ENCODE measurements at regions not wholly inside any gene's neighbourhood (a gene's known extent, or its start where the extent isn't known, plus 50 kb on each side); places are given as distances from the start of the nearest gene placed in this dataset.

GRCh38 chr4:19531906-19532848 is 719.5 kb upstream of the SLIT2 start:
- TF ChIP-seq, protein P1, sequence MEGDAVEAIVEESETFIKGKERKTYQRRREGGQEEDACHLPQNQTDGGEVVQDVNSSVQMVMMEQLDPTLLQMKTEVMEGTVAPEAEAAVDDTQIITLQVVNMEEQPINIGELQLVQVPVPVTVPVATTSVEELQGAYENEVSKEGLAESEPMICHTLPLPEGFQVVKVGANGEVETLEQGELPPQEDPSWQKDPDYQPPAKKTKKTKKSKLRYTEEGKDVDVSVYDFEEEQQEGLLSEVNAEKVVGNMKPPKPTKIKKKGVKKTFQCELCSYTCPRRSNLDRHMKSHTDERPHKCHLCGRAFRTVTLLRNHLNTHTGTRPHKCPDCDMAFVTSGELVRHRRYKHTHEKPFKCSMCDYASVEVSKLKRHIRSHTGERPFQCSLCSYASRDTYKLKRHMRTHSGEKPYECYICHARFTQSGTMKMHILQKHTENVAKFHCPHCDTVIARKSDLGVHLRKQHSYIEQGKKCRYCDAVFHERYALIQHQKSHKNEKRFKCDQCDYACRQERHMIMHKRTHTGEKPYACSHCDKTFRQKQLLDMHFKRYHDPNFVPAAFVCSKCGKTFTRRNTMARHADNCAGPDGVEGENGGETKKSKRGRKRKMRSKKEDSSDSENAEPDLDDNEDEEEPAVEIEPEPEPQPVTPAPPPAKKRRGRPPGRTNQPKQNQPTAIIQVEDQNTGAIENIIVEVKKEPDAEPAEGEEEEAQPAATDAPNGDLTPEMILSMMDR (IDR thresholded peaks at IDR 0.05), result no peak
- TF ChIP-seq POLR2A (IDR thresholded peaks at IDR 0.05), result no peak

Measured in esophagus squamous epithelium (tissue), 4 donors.